ENCODE measurements at regions not wholly inside any gene's neighbourhood (a gene's known extent, or its start where the extent isn't known, plus 50 kb on each side); places are given as distances from the start of the nearest gene placed in this dataset.

DNA sequence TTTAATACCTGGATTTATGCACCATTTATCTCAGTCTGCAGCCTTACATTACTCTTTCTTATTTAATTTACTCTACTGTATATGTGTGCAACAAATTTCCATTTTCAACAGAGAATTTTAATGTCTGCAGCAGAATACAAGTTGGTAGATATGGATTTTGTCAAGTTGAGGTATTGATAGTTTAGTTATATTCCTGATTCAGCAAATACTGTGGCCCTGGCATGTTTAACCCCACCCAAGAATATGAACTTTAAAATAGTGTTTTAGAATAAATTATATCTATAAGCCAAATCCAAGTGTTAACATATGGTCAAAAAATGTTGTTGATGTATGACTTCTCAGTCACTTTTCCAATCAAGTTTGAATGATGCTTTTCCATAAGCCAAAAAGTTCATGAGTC, 378.4 kb upstream of the NRG3 start:
- TF ChIP-seq CTCF (IDR thresholded peaks at IDR 0.05; ENCODE audit: insufficient read depth, low read length, poor library complexity, severe bottlenecking) (no peak), EZH2phosphoT487 (conservative IDR thresholded peaks at IDR 0.05; ENCODE audit: low read length) (no peak)

All from SU-DHL-6 (cell line).